A172 (cell line): ENCODE measurements at regions not wholly inside any gene's neighbourhood (a gene's known extent, or its start where the extent isn't known, plus 50 kb on each side); places are given as distances from the start of the nearest gene placed in this dataset.

Experiments used
- DNase-seq: peaks from one replicate; pipeline ENCODE4 v3.0.0-alpha.2; 2015; ENCODE audit warnings: low spot score

- DNase-seq = no peak
Measured at GRCh38 chr21:43303275-43304178, 123.4 kb downstream of the SIK1 start.

GRCh38 chr21:43302769-43303168 is 124.2 kb downstream of the SIK1 start:
- no peak for DNase-seq

GRCh38 chr21:43302062-43302700 is 124.8 kb downstream of the SIK1 start:
- no peak for DNase-seq

- no peak for DNase-seq
Measured at GRCh38 chr21:43301409-43302061, 125.4 kb downstream of the SIK1 start.

GRCh38 chr21:43300496-43301408 is 126.2 kb downstream of the SIK1 start:
- DNase-seq = no peak

GRCh38 chr21:43299441-43300277 is 127.3 kb downstream of the SIK1 start:
- no peak for DNase-seq

GRCh38 chr21:43298546-43299440 is 128.1 kb downstream of the SIK1 start:
- DNase-seq = no peak

- DNase-seq = no peak
Measured at GRCh38 chr21:43297989-43298388, 128.9 kb downstream of the SIK1 start.

- no peak for DNase-seq
Measured at GRCh38 chr21:43297391-43297981, 128.7 kb downstream of the CRYAA start.

- DNase-seq = no peak
Measured at GRCh38 chr21:43295066-43295958, 126.5 kb downstream of the CRYAA start.

- DNase-seq = no peak
Measured at GRCh38 chr21:43294194-43294902, 125.5 kb downstream of the CRYAA start.

GRCh38 chr21:43292866-43293142 is 124.0 kb downstream of the CRYAA start:
- DNase-seq = no peak

- no peak for DNase-seq
Measured at GRCh38 chr21:43292041-43292865, 123.4 kb downstream of the CRYAA start.

GRCh38 chr21:43291347-43291950 is 122.6 kb downstream of the CRYAA start:
- DNase-seq = no peak

- DNase-seq = no peak
Measured at GRCh38 chr21:43290421-43291346, 121.9 kb downstream of the CRYAA start.
